ENCODE measurements at regions not wholly inside any gene's neighbourhood (a gene's known extent, or its start where the extent isn't known, plus 50 kb on each side); places are given as distances from the start of the nearest gene placed in this dataset.

DNA sequence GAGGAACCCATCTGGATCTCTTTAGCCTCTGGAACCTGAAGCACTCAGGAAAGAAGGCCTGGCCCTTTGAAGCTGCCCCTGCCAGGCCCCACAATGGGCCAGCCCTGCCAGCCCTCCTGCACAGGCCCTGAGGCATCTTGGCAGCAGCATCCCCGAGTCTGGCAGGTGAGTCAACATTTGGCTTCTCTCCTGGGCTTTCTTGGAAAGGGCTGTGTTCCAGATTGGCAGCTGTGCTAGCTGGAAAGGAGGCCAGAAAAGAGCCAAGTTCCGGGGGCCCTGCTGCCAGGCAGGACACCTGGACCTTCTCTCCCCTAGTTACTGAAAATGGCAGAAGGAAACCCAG, 187.2 kb downstream of the SHQ1 start:
- Histone ChIP-seq H3K9me3 (replicated peaks) (no peaks in the 10 kb centered on the region), H3K4me1 (peaks cover 9% of the 10 kb centered on the region), H3K27ac (replicated peaks) (no peak overlapping the region), H3K36me3 (no peaks in the 10 kb centered on the region), H3K27me3 (ENCODE audit: low read depth) (peaks cover 2% of the 10 kb centered on the region), H3K4me3 (no peak overlapping the region)
- intact Hi-C loops (cut with micrococcal nuclease): no loop called here
- DNase-seq: peak; percentile 69
- TF ChIP-seq, protein P1, sequence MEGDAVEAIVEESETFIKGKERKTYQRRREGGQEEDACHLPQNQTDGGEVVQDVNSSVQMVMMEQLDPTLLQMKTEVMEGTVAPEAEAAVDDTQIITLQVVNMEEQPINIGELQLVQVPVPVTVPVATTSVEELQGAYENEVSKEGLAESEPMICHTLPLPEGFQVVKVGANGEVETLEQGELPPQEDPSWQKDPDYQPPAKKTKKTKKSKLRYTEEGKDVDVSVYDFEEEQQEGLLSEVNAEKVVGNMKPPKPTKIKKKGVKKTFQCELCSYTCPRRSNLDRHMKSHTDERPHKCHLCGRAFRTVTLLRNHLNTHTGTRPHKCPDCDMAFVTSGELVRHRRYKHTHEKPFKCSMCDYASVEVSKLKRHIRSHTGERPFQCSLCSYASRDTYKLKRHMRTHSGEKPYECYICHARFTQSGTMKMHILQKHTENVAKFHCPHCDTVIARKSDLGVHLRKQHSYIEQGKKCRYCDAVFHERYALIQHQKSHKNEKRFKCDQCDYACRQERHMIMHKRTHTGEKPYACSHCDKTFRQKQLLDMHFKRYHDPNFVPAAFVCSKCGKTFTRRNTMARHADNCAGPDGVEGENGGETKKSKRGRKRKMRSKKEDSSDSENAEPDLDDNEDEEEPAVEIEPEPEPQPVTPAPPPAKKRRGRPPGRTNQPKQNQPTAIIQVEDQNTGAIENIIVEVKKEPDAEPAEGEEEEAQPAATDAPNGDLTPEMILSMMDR (IDR thresholded peaks at IDR 0.05; ENCODE audit: borderline replicate concordance): no peak

DNA sequence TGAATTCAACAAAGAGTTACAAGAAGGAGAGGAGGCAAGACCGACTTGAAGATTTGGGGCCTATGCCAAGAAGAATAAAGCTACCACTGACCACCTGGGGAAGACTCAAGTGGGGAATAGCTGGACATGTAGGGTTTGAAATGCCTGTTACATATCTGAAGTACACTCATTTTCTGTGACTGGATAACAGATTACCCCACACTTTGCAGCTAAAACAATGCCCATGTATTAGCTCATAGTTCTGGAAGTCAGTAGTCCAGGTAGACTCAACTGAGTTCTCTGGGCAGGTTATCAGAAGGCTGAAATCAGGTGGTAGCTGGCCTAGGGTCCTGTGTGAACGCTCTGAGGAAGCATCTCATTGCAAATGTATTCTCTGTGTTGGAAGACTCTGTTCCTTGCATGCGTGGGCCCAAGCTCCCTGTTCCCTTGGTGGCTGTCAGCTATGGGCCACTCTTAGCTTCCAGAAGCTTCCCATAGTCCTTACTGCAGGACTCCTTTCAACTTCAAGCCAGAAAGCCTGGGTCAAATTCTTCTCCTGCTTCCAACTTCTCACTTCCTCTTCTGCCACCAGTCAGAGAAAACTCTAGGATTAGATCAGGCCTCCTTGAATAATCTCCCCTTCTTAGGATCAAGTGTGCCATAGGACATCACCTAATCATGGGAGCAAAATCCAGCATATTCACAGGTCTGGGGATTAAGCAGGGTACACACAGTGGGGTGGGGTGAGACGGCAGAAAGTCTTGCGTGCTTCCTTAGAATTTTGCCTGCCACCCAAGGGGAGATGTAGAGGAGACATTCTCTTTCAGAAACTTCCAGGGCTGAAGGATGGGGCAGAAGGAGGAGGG, 187.8 kb downstream of the SHQ1 start:
- H3K4me1 ChIP-seq: peaks cover 10% of the 10 kb centered on the region
- no peak for DNase-seq
- no peak overlapping the region for H3K4me3 ChIP-seq
- H3K27me3 ChIP-seq (ENCODE audit: low read depth): peaks cover 8% of the 10 kb centered on the region
- H3K27ac ChIP-seq (replicated peaks): no peak overlapping the region
- H3K36me3 ChIP-seq: no peaks in the 10 kb centered on the region
- TF ChIP-seq, protein P1 (IDR thresholded peaks at IDR 0.05; ENCODE audit: borderline replicate concordance): no peak
- intact Hi-C loops (cut with micrococcal nuclease): no loop called here
- no peaks in the 10 kb centered on the region for H3K9me3 ChIP-seq (replicated peaks)

DNA sequence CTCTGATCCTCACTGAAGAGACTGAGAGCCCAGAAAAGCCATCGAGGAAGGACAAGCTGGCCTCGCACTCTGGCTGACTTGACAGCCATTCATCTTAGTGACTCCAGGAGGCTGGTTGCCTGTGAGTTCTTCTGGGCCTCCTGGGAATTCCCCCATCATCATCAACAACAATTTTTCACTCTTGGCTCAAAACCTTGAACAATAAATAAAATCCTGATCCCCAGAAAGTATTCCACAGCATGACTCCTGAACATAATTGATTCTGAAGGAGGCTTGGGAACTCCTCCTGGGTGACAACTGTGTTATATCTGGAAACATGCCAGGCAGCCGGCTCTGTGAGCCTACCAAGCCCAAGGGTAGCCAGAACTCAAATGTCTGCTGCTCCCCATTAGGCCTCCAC, 188.6 kb downstream of the SHQ1 start:
- Histone ChIP-seq H3K27ac (replicated peaks) (no peak overlapping the region), H3K27me3 (ENCODE audit: low read depth) (peaks cover 16% of the 10 kb centered on the region), H3K9me3 (replicated peaks) (no peaks in the 10 kb centered on the region), H3K4me1 (peaks cover 16% of the 10 kb centered on the region), H3K36me3 (no peaks in the 10 kb centered on the region), H3K4me3 (no peak overlapping the region)
- no peak for DNase-seq
- TF ChIP-seq, protein P1 (IDR thresholded peaks at IDR 0.05; ENCODE audit: borderline replicate concordance): no peak
- intact Hi-C loops (cut with micrococcal nuclease): no loop called here

DNA sequence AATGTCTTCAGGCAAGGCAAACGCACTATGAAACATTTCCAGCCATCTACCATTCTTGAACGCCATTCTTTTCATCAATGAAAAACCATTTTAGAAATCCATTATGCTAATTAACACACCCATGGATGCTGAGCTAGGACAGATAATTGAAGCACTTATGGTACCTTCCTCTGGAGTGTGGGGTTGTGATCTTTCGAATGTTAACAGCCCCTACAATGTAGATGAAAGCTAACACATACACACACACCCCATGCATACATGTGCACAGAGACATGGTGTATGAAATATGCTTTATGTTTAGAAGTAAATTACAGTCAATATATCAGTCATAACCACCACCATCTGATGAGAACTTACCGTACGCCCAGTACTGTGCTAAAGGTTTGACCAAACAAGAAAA, 189.1 kb downstream of the SHQ1 start:
- no peak for DNase-seq
- H3K27ac ChIP-seq (replicated peaks): no peak overlapping the region
- intact Hi-C loops (cut with micrococcal nuclease): no loop called here
- no peak overlapping the region for H3K4me3 ChIP-seq
- no peaks in the 10 kb centered on the region for H3K36me3 ChIP-seq
- peaks cover 20% of the 10 kb centered on the region for H3K27me3 ChIP-seq (ENCODE audit: low read depth)
- H3K9me3 ChIP-seq (replicated peaks): no peaks in the 10 kb centered on the region
- peaks cover 16% of the 10 kb centered on the region for H3K4me1 ChIP-seq
- TF ChIP-seq, protein P1 (IDR thresholded peaks at IDR 0.05; ENCODE audit: borderline replicate concordance): no peak

DNA sequence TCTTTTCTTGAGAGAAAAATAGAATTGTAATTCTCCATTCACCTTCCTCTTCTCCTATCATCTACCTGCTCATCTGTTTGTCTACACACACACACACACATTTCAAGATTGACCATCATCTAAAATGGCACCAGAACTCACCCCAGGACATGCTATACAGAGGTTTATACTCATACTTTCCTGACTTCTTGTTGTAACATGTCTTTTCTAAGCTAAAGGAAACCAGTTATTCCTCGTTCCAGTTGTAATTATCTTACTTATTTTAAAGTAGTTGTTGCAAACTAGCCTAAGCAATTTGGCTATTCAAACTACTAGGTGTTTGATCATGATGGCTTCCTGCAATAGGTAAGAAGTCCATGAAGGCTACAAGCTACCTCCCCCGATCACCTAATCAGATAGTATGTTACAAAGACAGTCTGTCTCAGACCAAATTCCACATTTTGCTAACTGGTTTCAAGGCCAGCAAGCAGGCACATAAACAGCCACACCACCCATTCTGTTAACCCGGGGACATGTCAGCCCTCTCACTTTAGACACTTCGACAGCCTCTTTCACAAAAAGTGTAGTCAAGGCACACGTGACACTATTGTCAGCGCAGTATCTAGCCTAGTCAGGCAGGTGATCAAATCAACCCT, 189.7 kb downstream of the SHQ1 start:
- peaks cover 26% of the 10 kb centered on the region for H3K27me3 ChIP-seq (ENCODE audit: low read depth)
- peaks cover 16% of the 10 kb centered on the region for H3K4me1 ChIP-seq
- no peak for DNase-seq
- TF ChIP-seq, protein P1 (IDR thresholded peaks at IDR 0.05; ENCODE audit: borderline replicate concordance): no peak
- no peak overlapping the region for H3K27ac ChIP-seq (replicated peaks)
- no peaks in the 10 kb centered on the region for H3K9me3 ChIP-seq (replicated peaks)
- no peak overlapping the region for H3K4me3 ChIP-seq
- intact Hi-C loops (cut with micrococcal nuclease): no loop called here
- H3K36me3 ChIP-seq: no peaks in the 10 kb centered on the region
